GM21717 (cell line): ENCODE measurements at regions not wholly inside any gene's neighbourhood (a gene's known extent, or its start where the extent isn't known, plus 50 kb on each side); places are given as distances from the start of the nearest gene placed in this dataset.

Source experiments
- ATAC-seq: cut with Tn5 transposase; IDR thresholded peaks from one replicate; pipeline ENCODE4 v1.9.1; 2021; ENCODE audit warnings: mild to moderate bottlenecking, moderate library complexity; ENCODE audit not compliant: unreplicated experiment

DNA sequence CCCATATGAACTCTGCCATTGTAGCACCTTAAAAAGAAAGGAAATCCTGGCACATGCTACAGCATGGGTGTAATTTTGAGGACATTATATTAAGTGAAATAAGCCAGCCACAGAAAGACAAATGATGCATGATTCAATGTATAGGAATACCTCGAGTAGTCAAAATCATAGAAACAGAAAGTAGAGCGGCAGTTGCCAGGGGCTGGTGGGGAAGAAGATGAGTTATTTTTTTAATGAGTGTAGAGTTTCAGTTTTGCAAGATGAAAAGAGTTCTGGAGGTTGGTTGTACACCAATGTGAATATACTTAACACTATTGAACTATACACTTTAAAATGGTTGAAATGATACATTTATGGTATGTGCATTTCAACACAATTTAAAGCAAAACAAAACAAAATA, 133.0 kb downstream of the ZDHHC21 start:
- no peak for ATAC-seq

GRCh38 chr9:14554886-14555285, 138.3 kb downstream of the ZDHHC21 start:
- ATAC-seq, result no peak

DNA sequence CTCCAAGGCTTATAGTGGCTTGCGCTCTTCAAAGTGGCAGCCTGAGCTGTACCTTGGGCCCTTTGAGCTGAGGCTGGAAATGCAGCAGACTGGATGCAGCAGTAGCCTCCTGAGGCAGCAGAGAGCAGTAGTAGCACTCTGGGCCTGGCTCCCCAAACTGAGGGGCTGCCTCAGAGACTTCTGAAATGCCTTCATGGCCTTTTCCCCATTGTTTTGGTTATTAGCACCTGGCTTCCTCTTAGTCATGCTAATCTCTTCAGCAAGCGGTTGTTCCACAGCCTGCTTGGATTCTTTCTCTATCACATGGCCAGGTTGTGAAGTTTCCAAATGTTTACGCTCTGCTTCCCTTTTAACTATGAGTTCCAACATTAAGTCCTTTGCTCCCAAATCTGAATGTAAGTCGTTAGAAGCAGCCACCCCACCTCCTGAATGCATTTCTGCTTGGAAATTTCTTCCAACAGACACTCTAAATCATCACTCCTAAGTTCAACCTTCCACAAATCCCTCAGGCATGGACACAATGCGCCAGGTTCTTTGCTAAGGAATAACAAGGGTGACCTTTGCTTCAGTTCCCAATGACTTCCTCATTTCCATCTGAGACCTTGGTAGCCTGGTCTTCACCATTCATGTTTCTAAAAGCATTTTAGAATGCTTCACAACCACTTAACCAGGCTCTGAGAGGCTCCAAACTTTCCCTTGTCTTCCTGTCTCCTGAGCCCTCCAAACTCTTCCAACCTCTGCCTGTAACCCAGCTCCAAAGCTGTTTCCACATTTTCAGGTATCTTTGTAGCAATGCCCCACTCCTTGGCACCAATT, 145.8 kb downstream of the ZDHHC21 start:
- no peak for ATAC-seq

DNA sequence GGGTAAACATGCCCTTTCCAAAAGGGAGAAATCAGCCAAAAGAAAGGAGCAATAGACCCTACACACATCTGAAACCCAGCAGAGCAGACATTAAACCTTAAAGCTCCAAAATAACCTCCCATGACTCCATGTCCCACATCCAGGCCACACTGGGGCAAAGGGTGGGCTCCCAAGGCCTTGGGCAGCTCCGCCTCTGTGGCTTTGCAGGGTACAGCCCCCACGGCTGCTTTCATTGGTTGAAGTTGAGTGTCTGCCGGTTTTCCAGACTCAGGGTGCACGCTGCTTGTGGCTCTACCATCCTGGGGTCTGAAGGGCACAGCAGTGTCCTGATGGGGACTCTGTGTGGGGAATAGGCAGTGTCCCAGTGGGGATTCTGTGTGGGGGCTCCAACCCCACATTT, 146.5 kb downstream of the ZDHHC21 start:
- ATAC-seq, result no peak

- ATAC-seq, result no peak
Measured at GRCh38 chr9:14542071-14542470, 151.2 kb downstream of the ZDHHC21 start.

DNA sequence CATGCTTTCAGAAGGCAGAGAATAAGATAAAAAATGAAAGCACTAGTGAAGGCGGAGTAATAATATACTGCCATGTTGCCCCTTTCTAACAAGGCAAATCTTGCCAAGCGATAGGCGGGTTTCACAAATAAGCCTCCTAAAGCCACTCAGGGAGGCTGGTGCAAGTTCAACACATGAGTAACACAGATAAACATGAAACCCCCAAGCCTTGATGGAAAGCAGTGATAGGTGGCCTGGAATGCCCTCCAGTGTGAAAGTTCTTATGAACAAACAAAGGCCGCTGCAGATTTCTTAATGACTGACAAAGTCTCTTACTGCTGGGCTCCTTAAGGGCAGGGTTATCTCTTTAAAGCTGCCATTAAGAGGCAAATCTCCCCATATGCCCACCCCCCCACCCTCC, 154.7 kb downstream of the ZDHHC21 start:
- ATAC-seq, result no peak

GRCh38 chr9:14535161-14535955, 157.9 kb downstream of the ZDHHC21 start:
- no peak for ATAC-seq

DNA sequence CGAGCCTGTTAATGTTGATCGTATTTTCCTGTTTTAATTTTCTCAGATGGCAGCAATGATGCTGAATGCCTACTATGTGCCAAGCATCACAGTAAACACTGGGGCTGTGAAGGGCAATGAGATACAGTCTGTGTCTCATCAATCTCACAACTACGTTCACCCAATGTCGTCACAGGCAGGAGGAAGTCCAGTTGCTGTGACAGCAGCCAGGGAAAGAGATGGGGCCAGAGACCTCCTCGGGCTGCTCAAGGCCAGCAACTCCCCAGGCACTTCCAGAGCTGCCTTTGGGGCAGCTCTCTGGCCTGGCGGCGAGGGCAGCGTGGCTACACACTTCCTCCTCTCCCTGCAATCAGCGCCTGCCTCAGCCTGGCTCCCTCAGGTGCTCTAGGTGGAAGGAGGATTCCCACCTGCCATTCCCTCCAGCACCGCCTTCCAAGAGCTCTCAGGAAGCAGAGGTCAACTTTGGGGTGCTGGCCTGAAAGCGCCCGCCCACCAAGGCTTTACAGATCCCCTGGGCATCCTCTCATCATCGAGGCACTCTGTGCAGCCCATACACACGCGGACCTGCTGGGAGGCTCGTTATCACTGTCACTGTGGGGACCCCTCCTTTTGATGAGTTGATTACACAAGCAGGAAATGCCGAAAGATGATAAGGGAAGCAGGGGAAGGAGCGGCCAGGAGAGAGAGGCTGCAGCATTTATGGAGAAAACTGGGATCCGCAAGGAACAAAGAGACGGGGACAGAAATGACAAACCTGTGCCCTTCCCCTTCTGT, 159.2 kb downstream of the ZDHHC21 start:
- no peak for ATAC-seq

DNA sequence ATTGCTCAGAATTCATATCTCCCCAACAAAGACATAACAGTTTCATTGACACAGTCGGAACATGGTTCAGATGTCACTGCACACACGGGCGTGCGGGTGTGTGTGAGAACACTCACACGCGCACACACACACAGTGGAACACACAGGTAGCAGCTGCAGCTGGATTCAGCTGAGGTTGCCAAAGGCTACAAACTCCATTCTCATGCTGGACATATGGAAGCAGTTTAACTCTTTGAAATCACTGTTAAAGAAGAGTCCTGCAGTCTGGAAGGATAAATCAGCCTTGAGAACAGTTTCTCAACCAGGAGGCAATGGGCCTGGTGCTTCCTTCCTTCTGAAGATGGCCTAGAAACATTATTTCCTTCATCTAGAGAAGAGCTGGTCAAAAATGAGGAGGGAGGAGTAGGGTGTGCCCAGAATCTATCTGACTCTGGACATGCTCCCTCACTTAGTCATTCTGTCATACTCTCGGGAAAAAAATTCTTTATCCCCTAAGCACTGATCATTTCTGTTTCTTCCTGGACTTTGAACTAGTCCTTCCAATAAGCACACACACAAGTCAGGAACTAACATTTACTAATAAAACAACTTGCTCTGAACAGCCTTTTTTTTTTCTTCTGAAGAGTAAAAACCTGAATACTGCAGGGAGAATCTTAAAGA, 160.6 kb downstream of the ZDHHC21 start:
- no peak for ATAC-seq

GRCh38 chr9:14531341-14532269, 161.6 kb downstream of the ZDHHC21 start:
- no peak for ATAC-seq

DNA sequence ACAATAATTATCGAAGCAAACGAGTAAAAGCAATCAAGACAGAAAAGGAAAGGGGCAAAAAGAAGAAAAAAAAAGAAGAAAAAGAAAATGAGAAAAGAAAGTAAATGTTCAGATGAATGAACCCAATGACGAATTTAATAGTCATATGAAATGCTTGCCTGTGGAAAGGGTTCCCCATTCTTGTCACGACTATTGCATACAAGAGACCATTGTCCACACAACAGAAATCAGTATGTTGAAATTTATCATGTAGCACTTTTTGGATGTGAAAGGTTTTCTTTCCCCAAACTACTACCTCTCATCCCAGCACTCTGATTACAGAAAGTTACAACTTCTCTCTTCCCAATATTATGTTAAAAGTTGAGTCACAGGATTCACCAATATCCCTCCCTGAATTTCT, 162.4 kb downstream of the ZDHHC21 start:
- ATAC-seq, result no peak

GRCh38 chr9:14530366-14530765, 162.9 kb downstream of the ZDHHC21 start:
- ATAC-seq, result no peak

- no peak for ATAC-seq
Measured at GRCh38 chr9:14529629-14530028, 163.6 kb downstream of the ZDHHC21 start.

GRCh38 chr9:14529054-14529453, 164.2 kb downstream of the ZDHHC21 start:
- ATAC-seq, result no peak

- no peak for ATAC-seq
Measured at GRCh38 chr9:14526504-14526903, 166.7 kb downstream of the ZDHHC21 start.

DNA sequence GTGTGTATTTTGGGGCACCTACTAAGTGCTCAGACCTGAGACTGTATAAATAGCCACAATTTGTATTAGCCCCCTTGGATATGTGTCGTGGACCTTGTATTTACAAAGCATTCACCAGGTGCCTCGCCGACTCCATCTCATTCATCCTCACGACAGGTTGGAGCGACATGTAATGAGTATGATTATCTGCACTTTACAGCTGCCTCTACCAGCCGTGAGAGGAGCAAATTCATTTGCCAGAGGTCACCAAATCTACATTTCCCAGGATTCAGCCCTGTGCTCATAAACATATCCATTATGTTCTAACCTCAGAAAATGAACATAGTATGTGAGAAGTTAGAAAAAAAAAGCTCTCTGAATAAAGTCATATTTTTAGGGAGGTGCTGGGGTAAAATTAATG, 167.4 kb downstream of the ZDHHC21 start:
- no peak for ATAC-seq

DNA sequence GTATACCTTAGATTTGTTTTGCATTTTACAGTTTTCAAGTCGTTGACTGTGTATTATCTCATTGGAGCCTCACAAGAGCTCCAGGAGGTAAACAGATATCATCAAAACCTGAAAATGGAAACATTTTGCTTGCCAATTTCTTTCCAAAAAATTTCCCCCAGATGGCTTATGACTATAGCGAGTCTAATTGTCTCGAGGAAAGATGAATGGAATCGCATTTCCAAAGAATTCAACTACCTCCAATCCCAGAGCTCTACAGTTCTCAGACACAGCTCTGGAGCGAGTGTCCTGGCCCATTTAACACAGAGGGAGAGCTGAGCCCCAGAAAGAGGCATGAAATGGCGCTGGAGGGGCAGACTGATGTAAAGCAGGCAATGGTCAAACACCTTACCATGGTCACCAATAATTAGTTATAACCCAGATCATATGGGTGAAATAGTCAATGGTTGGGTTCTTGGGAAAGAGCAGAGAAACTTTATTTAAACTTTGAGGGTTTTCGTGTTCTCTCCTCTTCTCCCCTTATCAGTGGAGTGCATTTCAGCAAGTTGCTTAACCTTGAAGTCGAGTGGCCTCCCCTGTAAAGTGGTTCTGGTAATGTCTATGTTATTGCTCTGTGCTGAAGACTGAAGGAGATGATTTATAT, 168.2 kb downstream of the ZDHHC21 start:
- ATAC-seq, result no peak

DNA sequence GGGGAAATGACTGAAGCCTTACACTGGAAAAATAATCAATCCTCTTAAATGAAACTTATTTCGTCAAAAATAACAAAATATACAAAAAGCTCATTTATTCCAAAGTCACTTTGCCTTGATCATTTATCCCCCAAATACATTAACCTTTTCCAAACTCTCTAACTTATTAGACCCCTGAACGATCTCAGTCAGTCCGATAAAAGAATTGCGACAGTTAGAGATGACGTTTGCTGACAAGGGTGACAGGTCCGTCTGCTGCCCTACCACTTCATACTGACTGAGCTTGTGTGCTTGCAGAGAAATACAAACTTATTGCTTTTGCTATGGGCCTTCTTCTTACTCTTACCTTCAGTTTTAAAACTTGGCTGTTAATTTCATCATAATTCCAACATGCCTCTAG, 169.7 kb downstream of the ZDHHC21 start:
- no peak for ATAC-seq

DNA sequence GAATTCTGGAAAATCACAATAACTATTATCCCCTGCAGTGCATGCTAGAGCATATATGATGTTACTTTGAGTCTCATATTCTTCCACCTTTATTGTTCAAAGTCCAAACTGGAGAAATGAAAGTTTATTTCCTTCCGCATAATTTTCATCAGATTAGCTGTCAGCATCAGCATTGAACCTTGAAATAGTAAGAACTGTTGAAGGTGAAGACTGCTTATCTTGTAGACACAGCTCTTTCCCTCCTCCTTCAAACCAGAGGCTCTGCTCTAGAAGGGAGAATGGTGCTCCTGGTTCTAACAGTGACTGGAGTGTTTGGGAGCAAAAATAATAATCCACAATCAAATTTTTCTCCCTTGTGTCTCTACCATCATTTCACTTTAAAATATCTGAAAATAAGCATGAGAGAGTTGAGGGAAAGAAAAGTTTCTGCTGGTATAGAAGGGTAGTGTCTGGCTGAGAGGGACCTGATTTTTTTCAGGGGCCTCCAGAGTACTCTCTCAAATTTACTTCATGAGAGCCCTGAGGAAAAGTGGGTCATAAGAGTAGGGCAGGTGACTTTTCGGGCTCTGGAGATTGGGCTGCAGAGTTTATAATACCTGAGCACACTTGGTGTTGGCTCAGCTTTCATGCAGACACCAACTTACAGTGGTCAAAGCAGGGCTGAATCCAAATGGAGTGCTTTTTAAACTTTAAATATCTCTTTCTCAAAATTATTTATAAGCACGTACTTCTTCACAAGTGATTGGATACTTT, 170.4 kb downstream of the ZDHHC21 start:
- ATAC-seq, result no peak
